ENCODE measurements at regions not wholly inside any gene's neighbourhood (a gene's known extent, or its start where the extent isn't known, plus 50 kb on each side); places are given as distances from the start of the nearest gene placed in this dataset.

GRCh38 chr18:60570172-60570571 is 197.6 kb upstream of the MC4R start:
- no peak for TF ChIP-seq CTCF (IDR thresholded peaks at IDR 0.05; ENCODE audit: insufficient read depth, low read depth, low read length)
- no peak for TF ChIP-seq EZH2 (IDR thresholded peaks at IDR 0.05; ENCODE audit: insufficient read depth, low read length)

Measured in astrocyte (in vitro differentiated cells and primary cell).